Upper lobe of left lung (tissue), 6 donors: ENCODE measurements at regions not wholly inside any gene's neighbourhood (a gene's known extent, or its start where the extent isn't known, plus 50 kb on each side); places are given as distances from the start of the nearest gene placed in this dataset.

ENCODE experiments used
- ATAC-seq, 2 donors: fragments of 200-7000 bp; cut with Tn5 transposase; one replicate each; pipeline ENCODE4 v1.9.1; 2022; ENCODE audit warnings: mild to moderate bottlenecking in 2 of 2, moderate library complexity in 2 of 2; ENCODE audit not compliant: low FRiP score in 2 of 2
- DNase-seq, 2 donors: peaks; one replicate each; pipeline ENCODE4 v3.0.0-alpha.2; 2019 to 2020
- H3K27ac ChIP-seq, 4 donors: fragments of 200-600 bp; sonication (generic); one replicate each; pipeline ENCODE4 v1.5.1; 2016 to 2019
- H3K27me3 ChIP-seq, 4 donors: fragments of 200-600 bp; sonication (generic); one replicate each; pipeline ENCODE4 v1.5.1; 2017 to 2019
- H3K36me3 ChIP-seq, 4 donors: fragments of 200-600 bp; sonication (generic); one replicate each; pipeline ENCODE4 v1.5.1; 2016 to 2019
- H3K4me1 ChIP-seq, 4 donors: fragments of 200-600 bp; sonication (generic); one replicate each; pipeline ENCODE4 v1.5.1; 2018 to 2019
- H3K4me3 ChIP-seq, 4 donors: fragments of 200-600 bp; sonication (generic); one replicate each; pipeline ENCODE4 v1.5.1; 2017 to 2019; ENCODE audit warnings: mild to moderate bottlenecking in 2 of 4, moderate library complexity in 1 of 4
- H3K9me3 ChIP-seq, 4 donors: fragments of 200-600 bp; sonication (generic); one replicate each; pipeline ENCODE4 v1.5.1; 2018 to 2019
- EP300 ChIP-seq, 4 donors: sonication (generic); formaldehyde crosslinking; IDR thresholded peaks; one replicate each; pipeline ENCODE4 v1.5.1; 2017; ENCODE audit warnings: antibody characterized with exemption in 4 of 4, control low read depth in 2 of 4
- POLR2A ChIP-seq, 4 donors: fragments of 450-650 bp; IDR thresholded peaks; one replicate each; pipeline ENCODE4 v1.5.1; 2016 to 2017; ENCODE audit warnings: antibody characterized with exemption in 4 of 4, mild to moderate bottlenecking in 2 of 4
- POLR2AphosphoS5 ChIP-seq, 2 donors: sonication (generic); formaldehyde crosslinking; IDR thresholded peaks; one replicate each; pipeline ENCODE4 v1.5.1; 2017; ENCODE audit warnings: antibody characterized with exemption in 2 of 2
- WGBS, 2 donors: methylation state at CpG; one replicate each; pipeline ENCODE4 v1.1.5; 2017 to 2018; 5-methylcytosine and 5-hydroxymethylcytosine counted together
- TF ChIP-seq, protein P1 (sequence below), 6 experiments: fragments of 450-650 bp in 4 of 6; fragments of 200-600 bp in 2 of 6; sonication (generic) in 2 of 6; IDR thresholded peaks; one replicate each; pipeline ENCODE4 v1.5.1; 2016 to 2019; ENCODE audit warnings: antibody characterized with exemption in 6 of 6
- donor health status: DM: no; HTN: no; CAD: no; lungs with moderate emphysema.
- donor health status: DM: no; HTN: yes; CAD: no; lungs with severe emphysema.

DNA sequence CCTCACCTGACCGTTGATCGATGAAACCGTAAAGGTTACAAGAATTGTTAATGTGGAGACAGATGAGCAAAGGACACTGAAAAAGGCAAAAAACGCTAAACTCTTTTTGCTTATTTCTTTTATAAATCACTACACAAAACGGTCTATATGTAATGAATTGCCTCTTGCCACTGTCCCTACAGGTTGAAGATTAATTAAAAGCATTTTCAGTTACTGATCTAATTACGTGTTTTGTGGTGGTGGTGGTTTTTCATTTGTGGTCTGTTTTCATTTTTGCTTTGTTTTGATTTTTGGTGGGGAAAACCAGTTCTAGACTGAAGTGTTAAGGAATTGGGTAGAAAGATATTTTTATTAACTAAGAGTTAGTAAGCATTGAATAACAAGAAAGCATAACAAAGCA lies 299.2 kb upstream of the LRRN1 start:
- Histone ChIP-seq H3K4me3 (no peak overlapping the region), H3K27ac (no peak overlapping the region), H3K4me1 (no peaks in the 10 kb centered on the region), H3K27me3 (no peaks in the 10 kb centered on the region), H3K36me3 (no peaks in the 10 kb centered on the region), H3K9me3 (no peaks in the 10 kb centered on the region)
- ATAC-seq: no peak
- DNase-seq: no peak
- TF ChIP-seq POLR2AphosphoS5 (IDR thresholded peaks at IDR 0.05) (no peak), POLR2A (IDR thresholded peaks at IDR 0.05) (no peak), EP300 (IDR thresholded peaks at IDR 0.05) (no peak)
- TF ChIP-seq, protein P1, sequence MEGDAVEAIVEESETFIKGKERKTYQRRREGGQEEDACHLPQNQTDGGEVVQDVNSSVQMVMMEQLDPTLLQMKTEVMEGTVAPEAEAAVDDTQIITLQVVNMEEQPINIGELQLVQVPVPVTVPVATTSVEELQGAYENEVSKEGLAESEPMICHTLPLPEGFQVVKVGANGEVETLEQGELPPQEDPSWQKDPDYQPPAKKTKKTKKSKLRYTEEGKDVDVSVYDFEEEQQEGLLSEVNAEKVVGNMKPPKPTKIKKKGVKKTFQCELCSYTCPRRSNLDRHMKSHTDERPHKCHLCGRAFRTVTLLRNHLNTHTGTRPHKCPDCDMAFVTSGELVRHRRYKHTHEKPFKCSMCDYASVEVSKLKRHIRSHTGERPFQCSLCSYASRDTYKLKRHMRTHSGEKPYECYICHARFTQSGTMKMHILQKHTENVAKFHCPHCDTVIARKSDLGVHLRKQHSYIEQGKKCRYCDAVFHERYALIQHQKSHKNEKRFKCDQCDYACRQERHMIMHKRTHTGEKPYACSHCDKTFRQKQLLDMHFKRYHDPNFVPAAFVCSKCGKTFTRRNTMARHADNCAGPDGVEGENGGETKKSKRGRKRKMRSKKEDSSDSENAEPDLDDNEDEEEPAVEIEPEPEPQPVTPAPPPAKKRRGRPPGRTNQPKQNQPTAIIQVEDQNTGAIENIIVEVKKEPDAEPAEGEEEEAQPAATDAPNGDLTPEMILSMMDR (IDR thresholded peaks at IDR 0.05): no peak
- WGBS, 2 donors: 87 to 89% methylated on average over 6 of the region's 6 CpGs

DNA sequence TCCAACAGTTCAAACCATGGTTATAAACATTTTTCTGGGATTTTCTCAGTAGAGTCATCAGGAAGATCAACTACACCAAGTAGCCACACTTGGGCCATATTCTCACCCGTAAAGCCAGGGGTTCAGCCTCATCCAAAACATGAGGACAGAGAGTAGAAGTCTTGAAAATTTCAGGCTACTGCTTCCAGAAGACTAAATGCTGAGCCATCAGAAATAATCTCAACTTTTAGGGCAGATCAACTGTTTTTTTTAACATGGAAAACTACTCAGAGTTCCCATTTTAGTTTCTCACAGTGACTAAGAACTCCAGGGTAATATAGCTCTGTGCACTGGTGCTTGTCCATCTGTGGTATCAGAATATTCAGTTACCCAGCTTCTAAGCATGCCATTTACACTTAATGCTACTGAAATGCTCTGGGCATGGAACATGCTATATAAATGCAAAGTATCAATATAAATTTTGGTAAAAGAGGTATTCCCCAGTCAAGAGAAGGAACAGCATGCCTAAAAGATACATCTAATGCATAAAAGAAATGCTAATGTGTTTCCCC lies 300.1 kb upstream of the LRRN1 start:
- DNase-seq (no peak), ATAC-seq (no peak)
- no peaks in the 10 kb centered on the region for H3K27me3 ChIP-seq
- H3K4me1 ChIP-seq: no peaks in the 10 kb centered on the region
- 80 to 88% methylated on average over 1 of the region's 1 CpG for WGBS, 2 donors
- H3K27ac ChIP-seq: no peak overlapping the region
- no peak overlapping the region for H3K4me3 ChIP-seq
- H3K9me3 ChIP-seq: no peaks in the 10 kb centered on the region
- H3K36me3 ChIP-seq: no peaks in the 10 kb centered on the region
- TF ChIP-seq, protein P1 (IDR thresholded peaks at IDR 0.05): no peak
- TF ChIP-seq POLR2A (IDR thresholded peaks at IDR 0.05) (no peak), POLR2AphosphoS5 (IDR thresholded peaks at IDR 0.05) (no peak)

DNA sequence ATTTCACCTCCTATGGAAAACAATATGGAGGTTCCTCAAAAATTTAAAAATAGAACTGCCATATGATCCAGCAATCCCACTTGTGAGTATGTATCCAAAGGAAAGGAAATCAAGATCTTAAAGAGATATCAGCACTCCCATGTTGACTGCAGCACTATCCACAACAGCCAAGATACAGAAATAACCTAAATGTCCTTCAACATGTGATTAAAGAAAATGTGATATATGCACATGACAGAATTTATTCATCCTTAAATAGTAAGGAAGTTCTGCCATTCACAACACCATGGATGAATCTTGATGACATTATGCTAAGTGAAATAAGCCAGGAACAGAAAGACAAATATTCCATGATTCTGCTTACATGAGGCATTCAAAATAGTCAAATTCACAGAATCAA lies 303.6 kb upstream of the LRRN1 start:
- TF ChIP-seq EP300 (IDR thresholded peaks at IDR 0.05) (no peak), POLR2A (IDR thresholded peaks at IDR 0.05) (no peak), POLR2AphosphoS5 (IDR thresholded peaks at IDR 0.05) (no peak)
- TF ChIP-seq, protein P1 (IDR thresholded peaks at IDR 0.05): no peak
- Histone ChIP-seq H3K36me3 (no peaks in the 10 kb centered on the region), H3K27me3 (no peaks in the 10 kb centered on the region), H3K4me1 (no peaks in the 10 kb centered on the region), H3K4me3 (no peak overlapping the region), H3K9me3 (peaks cover 0 to 6% (median 0%) of the 10 kb centered on the region in 4 donors), H3K27ac (no peak overlapping the region)
- no peak for ATAC-seq
- no peak for DNase-seq

DNA sequence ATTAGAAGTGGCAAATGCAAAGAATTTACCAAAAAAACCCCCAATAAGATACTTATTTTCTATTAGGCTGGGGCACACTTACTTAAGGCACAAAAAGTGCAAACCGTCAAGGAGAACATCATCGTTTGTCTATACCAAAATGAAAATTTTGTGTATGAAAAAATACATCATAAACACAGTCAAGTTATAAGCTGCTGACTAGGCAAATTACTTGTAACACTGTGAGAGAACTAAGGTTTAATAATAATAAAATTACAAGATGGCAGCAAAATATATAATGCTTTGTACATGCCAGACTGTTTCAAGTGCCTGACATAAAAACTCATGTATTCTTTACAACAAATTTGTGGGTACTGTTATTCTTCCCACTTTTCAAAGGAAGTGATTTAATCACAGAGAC lies 297.2 kb upstream of the CRBN start:
- no peak for DNase-seq
- H3K27ac ChIP-seq: no peak overlapping the region
- H3K9me3 ChIP-seq: no peaks in the 10 kb centered on the region
- no peak for TF ChIP-seq POLR2A (IDR thresholded peaks at IDR 0.05)
- no peak for TF ChIP-seq POLR2AphosphoS5 (IDR thresholded peaks at IDR 0.05)
- H3K4me3 ChIP-seq: no peak overlapping the region
- 84 to 85% methylated on average over 2 of the region's 2 CpGs for WGBS, 2 donors
- no peak for ATAC-seq
- no peaks in the 10 kb centered on the region for H3K36me3 ChIP-seq
- no peaks in the 10 kb centered on the region for H3K4me1 ChIP-seq
- H3K27me3 ChIP-seq: no peaks in the 10 kb centered on the region

DNA sequence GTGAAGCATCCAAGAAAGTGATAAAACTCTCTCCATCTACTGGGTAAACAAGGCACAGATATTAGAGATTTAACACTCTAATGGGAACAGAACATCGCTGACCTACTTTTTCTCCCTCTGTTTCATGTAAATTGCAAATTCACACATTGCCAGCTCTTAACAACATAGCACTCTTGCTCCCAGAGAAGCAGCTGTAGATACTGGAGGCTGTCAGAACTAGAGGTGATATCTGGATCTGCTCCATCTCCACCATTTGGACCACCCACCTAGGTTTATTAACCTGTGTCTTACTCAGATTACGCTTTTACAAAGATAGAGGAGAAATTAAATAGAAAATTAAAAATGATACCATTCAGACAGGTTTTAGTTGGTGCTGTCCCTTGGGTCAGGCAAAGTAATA lies 289.1 kb upstream of the CRBN start:
- WGBS, 2 donors: 77 to 83% methylated on average over 2 of the region's 2 CpGs
- DNase-seq (no peak), ATAC-seq (no peak)
- no peak overlapping the region for H3K4me3 ChIP-seq
- H3K36me3 ChIP-seq: no peaks in the 10 kb centered on the region
- TF ChIP-seq EP300 (IDR thresholded peaks at IDR 0.05) (no peak), POLR2AphosphoS5 (IDR thresholded peaks at IDR 0.05) (no peak), POLR2A (IDR thresholded peaks at IDR 0.05) (no peak)
- TF ChIP-seq, protein P1 (IDR thresholded peaks at IDR 0.05): no peak
- no peak overlapping the region for H3K27ac ChIP-seq
- no peaks in the 10 kb centered on the region for H3K4me1 ChIP-seq
- no peaks in the 10 kb centered on the region for H3K9me3 ChIP-seq
- H3K27me3 ChIP-seq: no peaks in the 10 kb centered on the region
